22Rv1 (cell line): ENCODE measurements at regions not wholly inside any gene's neighbourhood (a gene's known extent, or its start where the extent isn't known, plus 50 kb on each side); places are given as distances from the start of the nearest gene placed in this dataset.
"Not testable (repeated sequence)": the region's sequence is repeated elsewhere in the genome, so short reads cannot be mapped to it uniquely, and the experiment has no call there.

Experiments
- ZFX ChIP-seq: fragments of 450-650 bp; IDR thresholded peaks from 2 replicates; pipeline ENCODE4 v1.6.1; 2017; ENCODE audit warnings: antibody characterized with exemption, borderline replicate concordance
- TF ChIP-seq, protein P1 (sequence below): fragments of 450-650 bp; IDR thresholded peaks from 2 replicates; pipeline ENCODE4 v1.5.1; 2017; ENCODE audit warnings: mild to moderate bottlenecking

GRCh38 chr9:41251101-41251500 lies 62.0 kb upstream of the ZNG1F start:
- TF ChIP-seq, protein P1, sequence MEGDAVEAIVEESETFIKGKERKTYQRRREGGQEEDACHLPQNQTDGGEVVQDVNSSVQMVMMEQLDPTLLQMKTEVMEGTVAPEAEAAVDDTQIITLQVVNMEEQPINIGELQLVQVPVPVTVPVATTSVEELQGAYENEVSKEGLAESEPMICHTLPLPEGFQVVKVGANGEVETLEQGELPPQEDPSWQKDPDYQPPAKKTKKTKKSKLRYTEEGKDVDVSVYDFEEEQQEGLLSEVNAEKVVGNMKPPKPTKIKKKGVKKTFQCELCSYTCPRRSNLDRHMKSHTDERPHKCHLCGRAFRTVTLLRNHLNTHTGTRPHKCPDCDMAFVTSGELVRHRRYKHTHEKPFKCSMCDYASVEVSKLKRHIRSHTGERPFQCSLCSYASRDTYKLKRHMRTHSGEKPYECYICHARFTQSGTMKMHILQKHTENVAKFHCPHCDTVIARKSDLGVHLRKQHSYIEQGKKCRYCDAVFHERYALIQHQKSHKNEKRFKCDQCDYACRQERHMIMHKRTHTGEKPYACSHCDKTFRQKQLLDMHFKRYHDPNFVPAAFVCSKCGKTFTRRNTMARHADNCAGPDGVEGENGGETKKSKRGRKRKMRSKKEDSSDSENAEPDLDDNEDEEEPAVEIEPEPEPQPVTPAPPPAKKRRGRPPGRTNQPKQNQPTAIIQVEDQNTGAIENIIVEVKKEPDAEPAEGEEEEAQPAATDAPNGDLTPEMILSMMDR = not testable (repeated sequence)
- TF ChIP-seq ZFX = not testable (repeated sequence)
